ENCODE measurements at regions not wholly inside any gene's neighbourhood (a gene's known extent, or its start where the extent isn't known, plus 50 kb on each side); places are given as distances from the start of the nearest gene placed in this dataset.

DNA sequence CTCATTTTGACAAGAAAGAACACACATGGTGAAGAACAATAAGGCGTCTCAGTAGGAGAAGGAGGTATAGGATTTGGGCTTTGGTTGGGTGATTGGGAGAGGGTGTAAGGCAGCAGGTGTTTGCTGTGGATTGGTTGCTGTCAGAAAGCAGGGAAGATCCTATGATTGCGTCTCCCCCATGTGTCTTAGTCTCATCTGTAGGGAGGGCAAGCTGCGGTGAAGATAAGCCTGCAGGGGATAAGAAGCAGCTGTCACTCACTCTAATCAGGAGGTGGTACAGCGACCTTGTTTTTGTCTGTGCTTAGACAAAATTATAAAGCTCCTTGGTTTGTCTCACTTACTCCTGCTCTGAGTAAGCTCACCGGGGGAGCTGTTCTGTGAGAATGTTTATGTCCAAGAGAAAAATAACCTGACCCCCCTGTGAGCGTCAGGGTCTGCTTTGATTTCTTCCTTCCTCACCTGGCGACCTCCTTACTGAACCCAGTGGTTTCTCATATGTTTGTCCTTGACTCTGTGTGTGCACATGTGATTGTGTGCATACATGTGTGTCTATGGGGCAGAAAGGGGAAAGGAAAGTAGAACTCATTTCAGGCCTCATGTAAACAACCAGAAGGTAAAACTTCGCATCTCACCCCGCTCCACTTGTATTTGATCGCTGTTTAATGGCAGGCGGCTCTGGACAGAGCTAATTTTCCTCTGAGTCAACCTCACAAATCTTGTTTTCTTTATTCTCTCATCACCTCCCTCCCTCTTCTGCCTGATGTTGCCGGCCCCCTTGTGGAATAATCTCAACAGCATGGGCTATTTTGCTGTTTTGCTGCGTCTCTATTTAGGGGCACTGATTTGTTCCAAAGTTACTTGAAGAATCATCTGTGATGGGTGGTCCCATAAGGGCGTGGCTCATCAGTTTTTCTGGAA lies 105.6 kb downstream of the TENT4A start:
- no peak for DNase-seq (ENCODE audit: low read depth)
- no peak overlapping the region for H3K4me3 ChIP-seq (ENCODE audit: low read length)
- TF ChIP-seq, protein P1, sequence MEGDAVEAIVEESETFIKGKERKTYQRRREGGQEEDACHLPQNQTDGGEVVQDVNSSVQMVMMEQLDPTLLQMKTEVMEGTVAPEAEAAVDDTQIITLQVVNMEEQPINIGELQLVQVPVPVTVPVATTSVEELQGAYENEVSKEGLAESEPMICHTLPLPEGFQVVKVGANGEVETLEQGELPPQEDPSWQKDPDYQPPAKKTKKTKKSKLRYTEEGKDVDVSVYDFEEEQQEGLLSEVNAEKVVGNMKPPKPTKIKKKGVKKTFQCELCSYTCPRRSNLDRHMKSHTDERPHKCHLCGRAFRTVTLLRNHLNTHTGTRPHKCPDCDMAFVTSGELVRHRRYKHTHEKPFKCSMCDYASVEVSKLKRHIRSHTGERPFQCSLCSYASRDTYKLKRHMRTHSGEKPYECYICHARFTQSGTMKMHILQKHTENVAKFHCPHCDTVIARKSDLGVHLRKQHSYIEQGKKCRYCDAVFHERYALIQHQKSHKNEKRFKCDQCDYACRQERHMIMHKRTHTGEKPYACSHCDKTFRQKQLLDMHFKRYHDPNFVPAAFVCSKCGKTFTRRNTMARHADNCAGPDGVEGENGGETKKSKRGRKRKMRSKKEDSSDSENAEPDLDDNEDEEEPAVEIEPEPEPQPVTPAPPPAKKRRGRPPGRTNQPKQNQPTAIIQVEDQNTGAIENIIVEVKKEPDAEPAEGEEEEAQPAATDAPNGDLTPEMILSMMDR (conservative IDR thresholded peaks at IDR 0.05; ENCODE audit: low read length), result peak; percentile 9; the same call in 1 of the 2 replicates

DNA sequence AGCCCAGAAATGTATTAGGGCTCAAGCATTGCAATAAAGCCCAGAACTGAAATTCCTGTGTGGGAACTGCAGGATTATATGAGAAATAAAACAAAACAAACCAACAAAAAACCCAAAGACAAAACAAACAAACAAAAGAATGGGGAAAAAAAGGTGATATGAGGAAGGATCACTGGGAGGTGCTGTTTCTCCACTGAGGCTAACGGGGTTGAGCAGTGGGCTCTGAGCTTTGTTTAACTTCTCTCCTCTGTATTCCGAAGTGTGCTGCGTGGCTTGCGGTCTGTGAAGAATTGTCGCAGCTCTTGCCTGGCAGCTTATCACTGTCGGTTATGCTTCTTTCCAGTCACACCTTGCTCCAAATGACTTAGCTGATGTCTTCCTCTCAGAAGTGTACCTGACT lies 106.3 kb downstream of the TENT4A start:
- H3K4me3 ChIP-seq (ENCODE audit: low read length), result no peak overlapping the region
- no peak for DNase-seq (ENCODE audit: low read depth)
- TF ChIP-seq, protein P1 (conservative IDR thresholded peaks at IDR 0.05; ENCODE audit: low read length), result no peak

DNA sequence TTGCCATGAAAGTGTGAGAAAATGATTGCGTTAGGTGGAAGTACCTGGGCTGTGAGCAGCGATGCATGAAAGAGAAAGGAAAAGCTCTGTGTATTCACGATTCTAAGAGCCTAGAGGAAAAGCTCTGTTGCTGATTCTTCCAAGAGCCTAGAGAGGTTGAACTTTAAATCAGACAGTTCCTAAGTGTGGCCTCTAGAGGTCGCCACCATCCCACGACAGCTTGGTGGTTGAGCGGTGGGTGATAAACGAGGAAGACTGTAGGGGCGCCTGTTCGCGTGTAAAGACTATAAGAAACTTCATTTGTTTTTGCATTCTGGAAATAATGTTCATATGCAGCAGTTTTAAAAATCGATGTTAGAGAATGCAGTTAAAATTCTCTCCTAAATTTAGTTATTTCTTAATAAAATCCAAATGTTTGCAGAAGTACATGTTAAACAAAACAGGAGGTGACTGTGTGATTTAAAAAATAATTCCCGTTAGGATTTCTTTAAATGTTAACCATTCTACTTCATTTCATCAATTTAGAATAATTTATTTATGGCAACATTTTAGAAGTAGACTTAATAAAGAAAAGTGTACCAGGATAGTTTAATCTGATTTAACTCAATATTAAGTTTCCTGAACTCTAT lies 107.7 kb downstream of the TENT4A start:
- no peak for DNase-seq (ENCODE audit: low read depth)
- H3K4me3 ChIP-seq (ENCODE audit: low read length), result no peak overlapping the region
- TF ChIP-seq, protein P1 (conservative IDR thresholded peaks at IDR 0.05; ENCODE audit: low read length), result peak; percentile 47

DNA sequence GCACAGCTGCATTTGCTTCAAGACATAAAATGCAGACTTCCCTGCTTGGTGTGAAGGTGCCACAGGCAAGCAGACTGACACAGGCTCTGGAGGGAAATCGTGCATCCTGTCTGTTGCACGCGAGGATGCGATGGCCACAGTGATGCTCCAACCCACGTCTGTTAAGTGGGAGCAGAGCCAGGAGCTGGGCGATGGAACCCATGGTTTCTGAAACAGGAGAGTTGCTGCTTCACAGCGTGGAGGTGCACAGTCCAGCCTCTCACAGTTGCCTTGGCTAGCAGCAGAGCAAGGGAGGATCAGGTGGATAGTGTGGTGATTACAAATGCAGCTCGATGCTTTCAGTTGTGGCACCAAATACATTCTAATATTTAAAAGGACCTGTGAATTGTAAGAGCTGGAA lies 108.8 kb downstream of the TENT4A start:
- TF ChIP-seq, protein P1 (conservative IDR thresholded peaks at IDR 0.05; ENCODE audit: low read length), result no peak
- DNase-seq (ENCODE audit: low read depth), result no peak
- no peak overlapping the region for H3K4me3 ChIP-seq (ENCODE audit: low read length)

DNA sequence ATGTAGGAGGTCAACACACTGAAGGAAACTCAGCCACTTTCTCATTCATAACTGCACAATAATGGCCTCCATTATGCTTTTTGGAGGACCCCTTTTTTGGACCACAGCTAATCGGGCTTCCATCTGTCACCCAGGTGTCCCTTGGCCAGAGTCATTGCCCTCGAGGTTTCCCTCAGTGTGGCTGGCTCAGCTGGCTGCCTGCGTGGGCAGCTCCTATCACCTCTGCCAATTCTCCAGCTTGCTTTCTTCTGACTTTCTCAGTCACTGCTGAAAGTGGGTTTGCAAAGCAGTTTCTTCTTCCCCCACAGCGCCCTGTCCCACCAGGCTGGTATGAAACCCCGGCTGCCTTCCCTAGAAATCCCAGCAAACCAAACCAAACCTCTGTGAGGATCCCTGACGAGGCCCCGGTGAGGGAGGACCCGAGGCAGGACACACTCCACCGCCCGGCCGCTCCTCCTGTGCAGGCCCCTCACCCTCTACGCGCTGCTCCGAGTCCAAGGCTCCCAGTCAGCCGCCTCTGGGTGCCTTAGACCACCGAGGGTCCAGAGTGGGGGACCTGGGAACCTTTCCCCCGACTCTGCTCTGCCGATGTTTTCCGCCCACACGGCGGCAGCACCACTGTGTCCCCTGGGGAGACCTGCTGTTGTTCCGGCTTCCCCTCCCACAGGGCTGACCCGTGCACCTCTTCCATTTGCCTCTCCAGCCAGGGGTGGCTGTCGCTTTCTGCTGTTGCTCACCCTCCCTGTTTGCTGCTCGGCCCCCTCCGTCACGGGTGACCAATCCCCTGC lies 109.5 kb downstream of the TENT4A start:
- no peak for DNase-seq (ENCODE audit: low read depth)
- H3K4me3 ChIP-seq (ENCODE audit: low read length), result no peak overlapping the region
- TF ChIP-seq, protein P1 (conservative IDR thresholded peaks at IDR 0.05; ENCODE audit: low read length), result no peak

DNA sequence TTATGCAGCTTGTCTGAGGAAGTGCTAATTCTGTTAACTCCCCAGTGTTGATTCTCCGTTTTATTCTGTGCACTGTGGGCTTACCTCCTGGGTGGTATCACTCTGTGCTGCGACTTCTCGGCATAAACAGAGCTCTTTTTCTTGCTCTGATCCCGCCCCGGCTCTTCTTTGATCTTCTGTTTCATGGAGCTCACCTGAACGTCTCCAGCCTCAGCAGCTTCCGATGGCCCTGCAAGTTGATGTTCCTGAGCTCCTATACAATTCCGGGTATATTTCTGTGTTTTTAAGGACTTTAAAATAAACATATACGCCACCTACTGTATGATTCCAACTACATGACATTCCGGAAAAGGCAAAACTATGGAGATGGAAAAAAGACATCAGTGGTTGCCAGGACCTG lies 110.8 kb downstream of the TENT4A start:
- TF ChIP-seq, protein P1 (conservative IDR thresholded peaks at IDR 0.05; ENCODE audit: low read length), result no peak
- H3K4me3 ChIP-seq (ENCODE audit: low read length), result no peak overlapping the region
- DNase-seq (ENCODE audit: low read depth), result no peak

Data from AG10803 (cell line).